K562 (cell line): ENCODE measurements at regions not wholly inside any gene's neighbourhood (a gene's known extent, or its start where the extent isn't known, plus 50 kb on each side); places are given as distances from the start of the nearest gene placed in this dataset.

Experiments
- CREB1 ChIP-seq, 2 experiments: sonication (generic) in 1 of 2; formaldehyde crosslinking in 1 of 2; IDR thresholded peaks; 2 replicates each; pipeline versions ENCODE4 v1.6.1 to v1.8.0; 2012 to 2022; ENCODE audit warnings: inconsistent platforms in 1 of 2, mild to moderate bottlenecking in 1 of 2, missing genetic modification reagents in 1 of 2, moderate library complexity in 1 of 2
- CREM ChIP-seq: IDR thresholded peaks from 2 replicates; pipeline ENCODE4 v1.6.1; 2014; ENCODE audit warnings: antibody characterized with exemption, low read depth
- FOSL1 ChIP-seq: fragments of 200-800 bp; sonication (Bioruptor generic); conservative IDR thresholded peaks from 2 replicates; pipeline ENCODE4 v1.6.1; 2016; ENCODE audit warnings: missing genetic modification characterization, missing compliant biosample characterization
- MTA1 ChIP-seq: fragments of 450-650 bp; IDR thresholded peaks from 2 replicates; pipeline ENCODE4 v1.6.1; 2017; ENCODE audit warnings: borderline replicate concordance
- XRCC4 ChIP-seq: IDR thresholded peaks from one replicate; pipeline ENCODE4 v1.6.1; 2011; ENCODE audit not compliant: insufficient read depth, insufficient read length; ENCODE audit errors: extremely low read depth
- ZNF282 ChIP-seq: sonication (generic); formaldehyde crosslinking; IDR thresholded peaks from 2 replicates; pipeline ENCODE4 v1.8.1; 2023; ENCODE audit warnings: missing genetic modification reagents
- TF ChIP-seq, protein P1 (sequence below): fragments of 450-650 bp; IDR thresholded peaks from 2 replicates; pipeline ENCODE4 v1.6.1; 2016; ENCODE audit warnings: low read depth
- TF ChIP-seq, protein P2 (sequence below): fragments of 250-450 bp; sonication (Bioruptor Pico); IDR thresholded peaks from 2 replicates; pipeline ENCODE4 v1.8.0; 2021; ENCODE audit warnings: borderline replicate concordance, mild to moderate bottlenecking, moderate library complexity; ENCODE audit not compliant: poor library complexity, severe bottlenecking
- TF ChIP-seq, protein P3 (sequence below): IDR thresholded peaks from 2 replicates; pipeline ENCODE4 v1.6.1; 2016; ENCODE audit warnings: missing genetic modification characterization, missing compliant biosample characterization
- TF ChIP-seq, protein P4 (sequence below): sonication (generic); formaldehyde crosslinking; IDR thresholded peaks from 2 replicates; pipeline ENCODE4 v1.8.0; 2022; ENCODE audit warnings: missing genetic modification reagents, mild to moderate bottlenecking, borderline replicate concordance
- TF ChIP-seq, protein P5 (sequence below), 2 experiments: IDR thresholded peaks; 2 replicates each; pipeline ENCODE4 v1.6.1; 2011; ENCODE audit warnings: borderline replicate concordance in 1 of 2, control low read depth in 1 of 2, low read depth in 1 of 2, low read length in 1 of 2, mild to moderate bottlenecking in 1 of 2, mixed read lengths in 1 of 2, moderate library complexity in 1 of 2; ENCODE audit not compliant: insufficient read depth in 1 of 2, insufficient read length in 1 of 2, poor library complexity in 1 of 2, severe bottlenecking in 1 of 2; ENCODE audit errors: extremely low read depth in 1 of 2

DNA sequence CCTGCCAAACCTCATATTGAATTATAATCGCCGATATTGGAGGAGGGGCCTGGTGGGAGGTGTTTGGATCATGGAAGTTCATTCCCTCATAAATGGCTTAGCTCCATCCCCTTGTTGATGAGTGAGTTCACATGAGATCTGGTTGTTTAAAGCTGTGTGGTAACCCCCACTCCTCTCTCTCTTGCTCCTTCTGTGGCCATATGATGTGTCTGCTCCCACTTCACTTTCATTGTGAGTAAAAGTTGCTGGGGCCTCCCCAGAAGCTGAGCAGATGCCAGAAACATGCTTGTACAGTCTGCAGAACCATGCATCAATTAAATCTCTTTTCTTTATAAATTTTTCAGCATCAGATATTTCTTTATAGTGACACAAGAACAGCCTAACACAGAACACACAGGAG is 929.0 kb upstream of the FAT3 start (continued):
- TF ChIP-seq, protein P1, sequence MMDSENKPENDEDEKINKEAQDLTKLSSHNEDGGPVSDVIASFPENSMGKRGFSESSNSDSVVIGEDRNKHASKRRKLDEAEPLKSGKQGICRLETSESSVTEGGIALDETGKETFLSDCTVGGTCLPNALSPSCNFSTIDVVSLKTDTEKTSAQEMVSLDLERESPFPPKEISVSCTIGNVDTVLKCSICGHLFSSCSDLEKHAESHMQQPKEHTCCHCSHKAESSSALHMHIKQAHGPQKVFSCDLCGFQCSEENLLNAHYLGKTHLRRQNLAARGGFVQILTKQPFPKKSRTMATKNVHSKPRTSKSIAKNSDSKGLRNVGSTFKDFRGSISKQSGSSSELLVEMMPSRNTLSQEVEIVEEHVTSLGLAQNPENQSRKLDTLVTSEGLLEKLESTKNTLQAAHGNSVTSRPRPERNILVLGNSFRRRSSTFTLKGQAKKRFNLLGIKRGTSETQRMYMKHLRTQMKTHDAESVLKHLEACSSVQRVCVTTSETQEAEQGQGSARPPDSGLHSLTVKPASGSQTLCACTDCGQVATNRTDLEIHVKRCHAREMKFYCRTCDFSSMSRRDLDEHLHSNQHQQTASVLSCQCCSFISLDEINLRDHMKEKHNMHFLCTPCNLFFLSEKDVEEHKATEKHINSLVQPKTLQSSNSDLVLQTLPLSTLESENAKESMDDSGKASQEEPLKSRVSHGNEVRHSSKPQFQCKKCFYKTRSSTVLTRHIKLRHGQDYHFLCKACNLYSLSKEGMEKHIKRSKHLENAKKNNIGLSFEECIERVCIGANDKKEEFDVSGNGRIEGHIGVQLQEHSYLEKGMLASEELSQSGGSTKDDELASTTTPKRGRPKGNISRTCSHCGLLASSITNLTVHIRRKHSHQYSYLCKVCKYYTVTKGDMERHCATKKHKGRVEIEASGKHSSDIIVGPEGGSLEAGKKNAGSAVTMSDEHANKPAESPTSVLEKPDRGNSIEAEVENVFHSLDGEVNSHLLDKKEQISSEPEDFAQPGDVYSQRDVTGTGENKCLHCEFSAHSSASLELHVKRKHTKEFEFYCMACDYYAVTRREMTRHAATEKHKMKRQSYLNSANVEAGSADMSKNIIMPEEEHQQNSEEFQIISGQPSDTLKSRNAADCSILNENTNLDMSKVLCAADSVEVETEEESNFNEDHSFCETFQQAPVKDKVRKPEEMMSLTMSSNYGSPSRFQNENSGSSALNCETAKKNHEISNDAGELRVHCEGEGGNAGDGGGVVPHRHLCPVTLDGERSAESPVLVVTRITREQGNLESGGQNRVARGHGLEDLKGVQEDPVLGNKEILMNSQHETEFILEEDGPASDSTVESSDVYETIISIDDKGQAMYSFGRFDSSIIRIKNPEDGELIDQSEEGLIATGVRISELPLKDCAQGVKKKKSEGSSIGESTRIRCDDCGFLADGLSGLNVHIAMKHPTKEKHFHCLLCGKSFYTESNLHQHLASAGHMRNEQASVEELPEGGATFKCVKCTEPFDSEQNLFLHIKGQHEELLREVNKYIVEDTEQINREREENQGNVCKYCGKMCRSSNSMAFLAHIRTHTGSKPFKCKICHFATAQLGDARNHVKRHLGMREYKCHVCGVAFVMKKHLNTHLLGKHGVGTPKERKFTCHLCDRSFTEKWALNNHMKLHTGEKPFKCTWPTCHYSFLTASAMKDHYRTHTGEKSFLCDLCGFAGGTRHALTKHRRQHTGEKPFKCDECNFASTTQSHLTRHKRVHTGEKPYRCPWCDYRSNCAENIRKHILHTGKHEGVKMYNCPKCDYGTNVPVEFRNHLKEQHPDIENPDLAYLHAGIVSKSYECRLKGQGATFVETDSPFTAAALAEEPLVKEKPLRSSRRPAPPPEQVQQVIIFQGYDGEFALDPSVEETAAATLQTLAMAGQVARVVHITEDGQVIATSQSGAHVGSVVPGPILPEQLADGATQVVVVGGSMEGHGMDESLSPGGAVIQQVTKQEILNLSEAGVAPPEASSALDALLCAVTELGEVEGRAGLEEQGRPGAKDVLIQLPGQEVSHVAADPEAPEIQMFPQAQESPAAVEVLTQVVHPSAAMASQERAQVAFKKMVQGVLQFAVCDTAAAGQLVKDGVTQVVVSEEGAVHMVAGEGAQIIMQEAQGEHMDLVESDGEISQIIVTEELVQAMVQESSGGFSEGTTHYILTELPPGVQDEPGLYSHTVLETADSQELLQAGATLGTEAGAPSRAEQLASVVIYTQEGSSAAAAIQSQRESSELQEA, result no peak
- TF ChIP-seq ZNF282 (no peak), CREB1 (IDR thresholded peaks at IDR 0.05) (no peak), CREB1 (CRISPR knock-in tag; IDR thresholded peaks at IDR 0.05) (no peak), XRCC4 (no peak), MTA1 (no peak), FOSL1 (tag) (no peak), CREM (no peak)
- TF ChIP-seq, protein P2, sequence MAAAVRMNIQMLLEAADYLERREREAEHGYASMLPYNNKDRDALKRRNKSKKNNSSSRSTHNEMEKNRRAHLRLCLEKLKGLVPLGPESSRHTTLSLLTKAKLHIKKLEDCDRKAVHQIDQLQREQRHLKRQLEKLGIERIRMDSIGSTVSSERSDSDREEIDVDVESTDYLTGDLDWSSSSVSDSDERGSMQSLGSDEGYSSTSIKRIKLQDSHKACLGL (CRISPR knock-in tag), result no peak
- TF ChIP-seq, protein P3, sequence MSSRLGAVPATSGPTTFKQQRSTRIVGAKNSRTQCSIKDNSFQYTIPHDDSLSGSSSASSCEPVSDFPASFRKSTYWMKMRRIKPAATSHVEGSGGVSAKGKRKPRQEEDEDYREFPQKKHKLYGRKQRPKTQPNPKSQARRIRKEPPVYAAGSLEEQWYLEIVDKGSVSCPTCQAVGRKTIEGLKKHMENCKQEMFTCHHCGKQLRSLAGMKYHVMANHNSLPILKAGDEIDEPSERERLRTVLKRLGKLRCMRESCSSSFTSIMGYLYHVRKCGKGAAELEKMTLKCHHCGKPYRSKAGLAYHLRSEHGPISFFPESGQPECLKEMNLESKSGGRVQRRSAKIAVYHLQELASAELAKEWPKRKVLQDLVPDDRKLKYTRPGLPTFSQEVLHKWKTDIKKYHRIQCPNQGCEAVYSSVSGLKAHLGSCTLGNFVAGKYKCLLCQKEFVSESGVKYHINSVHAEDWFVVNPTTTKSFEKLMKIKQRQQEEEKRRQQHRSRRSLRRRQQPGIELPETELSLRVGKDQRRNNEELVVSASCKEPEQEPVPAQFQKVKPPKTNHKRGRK (tag), result no peak
- TF ChIP-seq, protein P4, sequence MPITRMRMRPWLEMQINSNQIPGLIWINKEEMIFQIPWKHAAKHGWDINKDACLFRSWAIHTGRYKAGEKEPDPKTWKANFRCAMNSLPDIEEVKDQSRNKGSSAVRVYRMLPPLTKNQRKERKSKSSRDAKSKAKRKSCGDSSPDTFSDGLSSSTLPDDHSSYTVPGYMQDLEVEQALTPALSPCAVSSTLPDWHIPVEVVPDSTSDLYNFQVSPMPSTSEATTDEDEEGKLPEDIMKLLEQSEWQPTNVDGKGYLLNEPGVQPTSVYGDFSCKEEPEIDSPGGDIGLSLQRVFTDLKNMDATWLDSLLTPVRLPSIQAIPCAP (CRISPR knock-in tag), result no peak
- TF ChIP-seq, protein P5, sequence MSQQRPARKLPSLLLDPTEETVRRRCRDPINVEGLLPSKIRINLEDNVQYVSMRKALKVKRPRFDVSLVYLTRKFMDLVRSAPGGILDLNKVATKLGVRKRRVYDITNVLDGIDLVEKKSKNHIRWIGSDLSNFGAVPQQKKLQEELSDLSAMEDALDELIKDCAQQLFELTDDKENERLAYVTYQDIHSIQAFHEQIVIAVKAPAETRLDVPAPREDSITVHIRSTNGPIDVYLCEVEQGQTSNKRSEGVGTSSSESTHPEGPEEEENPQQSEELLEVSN (IDR thresholded peaks at IDR 0.05; ENCODE audit: borderline replicate concordance in 1 of 2, extremely low read depth in 1 of 2, insufficient read depth in 1 of 2, insufficient read length in 1 of 2, low read depth in 1 of 2, low read length in 1 of 2, poor library complexity in 1 of 2, severe bottlenecking in 1 of 2), result no peak
